Right atrium auricular region (tissue), 2 donors: ENCODE measurements at regions not wholly inside any gene's neighbourhood (a gene's known extent, or its start where the extent isn't known, plus 50 kb on each side); places are given as distances from the start of the nearest gene placed in this dataset.

Experiments
- DNase-seq: peaks from one replicate; pipeline ENCODE4 v3.0.0-alpha.2; 2019; ENCODE audit warnings: low spot score
- H3K27ac ChIP-seq, 2 donors: fragments of 200-600 bp; sonication (generic); 1 replicate in 1 of 2; 2 replicates in 1 of 2; pipeline ENCODE4 v1.5.1; 2016 to 2019
- H3K27me3 ChIP-seq, 2 donors: fragments of 200-600 bp; sonication (generic); one replicate each; pipeline versions ENCODE4 v1.5.1 to v1.6.0; 2017 to 2019
- H3K36me3 ChIP-seq: fragments of 200-600 bp; sonication (generic); one replicate; pipeline ENCODE4 v1.5.1; 2016
- H3K4me1 ChIP-seq, 2 donors: fragments of 200-600 bp; sonication (generic); one replicate each; pipeline versions ENCODE4 v1.5.1 to v1.6.0; 2017 to 2019
- H3K4me3 ChIP-seq, 2 donors: fragments of 200-600 bp; sonication (generic); 1 replicate in 1 of 2; 2 replicates in 1 of 2; pipeline ENCODE4 v1.5.1; 2017 to 2019; ENCODE audit warnings: mild to moderate bottlenecking in 1 of 2, moderate library complexity in 1 of 2
- H3K9me3 ChIP-seq, 2 donors: fragments of 200-600 bp; sonication (generic); one replicate each; pipeline ENCODE4 v1.5.1; 2019
- TF ChIP-seq, protein P1 (sequence below), 2 donors: fragments of 200-600 bp; sonication (generic); IDR thresholded peaks; one replicate each; pipeline ENCODE4 v1.5.1; 2019; ENCODE audit warnings: antibody characterized with exemption in 2 of 2

DNA sequence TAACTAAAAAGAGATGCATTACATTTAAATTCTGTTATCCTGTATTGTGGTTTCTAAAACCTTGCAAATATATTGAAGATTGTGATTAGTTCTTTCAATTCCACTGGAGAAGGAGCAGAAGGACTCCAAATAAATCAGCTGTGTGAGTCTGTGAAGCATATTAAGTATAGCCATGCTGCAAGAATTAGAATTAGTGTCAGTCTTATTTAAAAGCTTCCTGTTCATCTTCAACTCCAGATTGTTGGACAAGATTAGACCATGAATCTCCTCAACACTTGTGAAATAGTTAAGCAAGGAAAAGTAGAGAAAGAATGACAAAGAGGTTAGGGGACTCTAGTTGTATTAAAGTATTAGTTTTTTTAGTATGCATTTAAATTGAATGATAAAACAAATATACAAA is 92.5 kb upstream of the LRP1B start:
- TF ChIP-seq, protein P1, sequence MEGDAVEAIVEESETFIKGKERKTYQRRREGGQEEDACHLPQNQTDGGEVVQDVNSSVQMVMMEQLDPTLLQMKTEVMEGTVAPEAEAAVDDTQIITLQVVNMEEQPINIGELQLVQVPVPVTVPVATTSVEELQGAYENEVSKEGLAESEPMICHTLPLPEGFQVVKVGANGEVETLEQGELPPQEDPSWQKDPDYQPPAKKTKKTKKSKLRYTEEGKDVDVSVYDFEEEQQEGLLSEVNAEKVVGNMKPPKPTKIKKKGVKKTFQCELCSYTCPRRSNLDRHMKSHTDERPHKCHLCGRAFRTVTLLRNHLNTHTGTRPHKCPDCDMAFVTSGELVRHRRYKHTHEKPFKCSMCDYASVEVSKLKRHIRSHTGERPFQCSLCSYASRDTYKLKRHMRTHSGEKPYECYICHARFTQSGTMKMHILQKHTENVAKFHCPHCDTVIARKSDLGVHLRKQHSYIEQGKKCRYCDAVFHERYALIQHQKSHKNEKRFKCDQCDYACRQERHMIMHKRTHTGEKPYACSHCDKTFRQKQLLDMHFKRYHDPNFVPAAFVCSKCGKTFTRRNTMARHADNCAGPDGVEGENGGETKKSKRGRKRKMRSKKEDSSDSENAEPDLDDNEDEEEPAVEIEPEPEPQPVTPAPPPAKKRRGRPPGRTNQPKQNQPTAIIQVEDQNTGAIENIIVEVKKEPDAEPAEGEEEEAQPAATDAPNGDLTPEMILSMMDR (IDR thresholded peaks at IDR 0.05), result no peak

DNA sequence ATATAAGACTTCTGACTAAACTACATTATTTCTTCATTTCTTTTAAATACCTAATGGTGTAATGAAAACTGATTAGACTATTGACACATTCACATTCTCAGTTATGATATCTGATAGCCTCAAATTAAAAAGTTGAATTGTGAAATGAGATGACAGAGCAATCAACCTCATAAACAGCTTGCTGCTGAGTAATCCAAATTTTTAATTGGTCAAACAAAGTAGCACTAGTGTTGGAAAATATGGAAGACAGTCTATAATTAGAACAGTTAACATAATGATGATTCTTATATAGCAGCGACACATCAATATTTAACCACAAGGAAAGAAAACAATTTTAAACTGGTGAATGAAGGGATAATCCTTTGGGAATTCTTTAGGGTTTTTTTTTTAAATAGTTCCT is 91.9 kb upstream of the LRP1B start:
- Histone ChIP-seq H3K27me3 (no peaks in the 10 kb centered on the region), H3K9me3 (no peaks in the 10 kb centered on the region), H3K4me1 (no peaks in the 10 kb centered on the region), H3K4me3 (no peak overlapping the region), H3K36me3 (no peaks in the 10 kb centered on the region), H3K27ac (no peak overlapping the region)
- DNase-seq, result no peak
- TF ChIP-seq, protein P1 (IDR thresholded peaks at IDR 0.05), result no peak

More for the DNA sequence above, 92.5 kb upstream of the LRP1B start:
- H3K27ac ChIP-seq, result no peak overlapping the region
- no peaks in the 10 kb centered on the region for H3K4me1 ChIP-seq
- H3K4me3 ChIP-seq, result no peak overlapping the region
- no peaks in the 10 kb centered on the region for H3K36me3 ChIP-seq
- H3K27me3 ChIP-seq, result no peaks in the 10 kb centered on the region
- no peak for DNase-seq
- H3K9me3 ChIP-seq, result no peaks in the 10 kb centered on the region

DNA sequence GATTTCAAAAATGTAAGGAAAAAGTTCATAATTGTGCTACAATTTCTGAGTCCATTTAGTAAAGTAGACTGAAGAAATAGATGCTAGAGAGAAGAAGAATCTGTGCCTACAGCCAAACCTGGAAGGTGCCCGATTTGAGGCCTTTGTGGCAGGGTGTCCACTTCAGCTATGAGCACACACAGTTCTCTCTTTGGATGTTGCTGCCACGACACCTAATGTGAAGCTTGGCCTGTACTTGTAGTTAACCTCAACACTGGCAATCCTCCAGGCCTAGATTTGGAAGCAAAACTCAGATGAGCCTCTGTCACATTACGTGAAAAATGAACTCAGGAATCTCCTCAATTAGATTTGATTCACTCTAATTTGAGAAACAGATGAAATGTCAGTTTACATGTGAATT is 90.1 kb upstream of the LRP1B start:
- Histone ChIP-seq H3K36me3 (no peaks in the 10 kb centered on the region), H3K27me3 (no peaks in the 10 kb centered on the region), H3K4me1 (no peaks in the 10 kb centered on the region), H3K27ac (peak overlapping the region in 1 of 2 donors; percentile 67), H3K9me3 (no peaks in the 10 kb centered on the region), H3K4me3 (no peak overlapping the region)
- DNase-seq, result peak; percentile 57
- TF ChIP-seq, protein P1 (IDR thresholded peaks at IDR 0.05), result no peak

DNA sequence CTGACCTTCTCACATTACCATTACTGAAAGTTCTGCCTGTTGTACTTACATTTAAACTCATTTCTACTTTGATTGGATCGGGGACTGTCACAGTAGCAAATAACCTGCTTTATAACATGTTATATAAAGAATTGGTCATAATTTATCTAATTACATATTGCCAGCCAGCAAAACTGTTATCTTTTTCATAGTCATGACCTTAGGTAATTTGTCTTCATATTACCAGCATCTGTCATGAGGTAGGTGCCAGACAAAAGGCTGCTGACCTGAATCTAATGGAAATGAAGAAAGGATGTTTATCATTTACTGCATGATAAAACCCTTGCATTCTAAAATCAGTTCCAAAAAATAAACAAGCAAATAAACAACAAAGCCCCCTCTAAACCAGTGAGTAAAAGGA is 89.4 kb upstream of the LRP1B start:
- Histone ChIP-seq H3K4me1 (no peaks in the 10 kb centered on the region), H3K9me3 (no peaks in the 10 kb centered on the region), H3K36me3 (no peaks in the 10 kb centered on the region), H3K27ac (peak overlapping the region in 1 of 2 donors; percentile 30), H3K4me3 (no peak overlapping the region), H3K27me3 (no peaks in the 10 kb centered on the region)
- DNase-seq, result no peak
- TF ChIP-seq, protein P1 (IDR thresholded peaks at IDR 0.05), result no peak

DNA sequence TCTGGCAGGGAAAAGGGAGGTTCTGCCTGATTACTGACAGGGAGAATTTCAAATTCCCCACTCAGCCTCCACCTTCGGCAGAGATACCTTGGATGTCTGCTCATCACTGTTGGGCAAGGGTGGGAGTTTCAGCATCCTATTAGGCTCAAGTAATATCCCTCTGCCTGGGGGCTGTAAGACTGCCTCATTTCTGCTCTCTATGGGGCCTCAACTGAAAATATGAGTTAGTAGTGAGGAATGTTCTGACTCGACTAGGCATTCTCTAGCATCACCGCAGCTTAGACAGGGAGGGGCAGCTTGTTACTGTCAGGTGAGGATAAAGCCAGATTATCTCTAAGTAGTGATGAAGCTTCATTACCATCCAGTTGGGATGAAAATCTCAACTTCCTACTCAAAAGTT is 87.7 kb upstream of the LRP1B start:
- TF ChIP-seq, protein P1 (IDR thresholded peaks at IDR 0.05), result no peak
- H3K27ac ChIP-seq, result no peak overlapping the region
- H3K27me3 ChIP-seq, result no peaks in the 10 kb centered on the region
- H3K4me3 ChIP-seq, result no peak overlapping the region
- no peaks in the 10 kb centered on the region for H3K4me1 ChIP-seq
- DNase-seq, result no peak
- H3K9me3 ChIP-seq, result no peaks in the 10 kb centered on the region
- H3K36me3 ChIP-seq, result no peaks in the 10 kb centered on the region

DNA sequence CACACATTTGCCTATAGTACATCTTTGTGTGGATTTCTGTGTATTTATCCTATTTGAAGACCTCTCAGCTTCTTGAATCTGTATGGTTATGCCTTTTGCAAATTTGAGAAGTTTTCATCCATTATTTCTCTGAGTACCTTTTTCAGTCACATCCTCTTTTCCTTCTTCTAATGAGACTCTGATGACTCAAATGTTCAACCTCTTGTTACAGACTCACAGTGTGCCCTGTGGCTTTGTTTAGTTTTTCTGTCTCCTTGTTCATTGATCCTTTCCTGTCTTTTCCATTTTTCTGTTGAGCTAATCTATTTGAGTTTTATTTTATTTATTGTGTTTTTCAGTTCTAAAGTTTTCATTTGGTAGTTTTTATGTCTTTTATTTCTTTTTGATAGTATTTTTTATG is 87.0 kb upstream of the LRP1B start:
- no peaks in the 10 kb centered on the region for H3K4me1 ChIP-seq
- no peak for DNase-seq
- no peaks in the 10 kb centered on the region for H3K27me3 ChIP-seq
- no peaks in the 10 kb centered on the region for H3K36me3 ChIP-seq
- no peak overlapping the region for H3K27ac ChIP-seq
- no peaks in the 10 kb centered on the region for H3K9me3 ChIP-seq
- H3K4me3 ChIP-seq, result no peak overlapping the region
- TF ChIP-seq, protein P1 (IDR thresholded peaks at IDR 0.05), result no peak
